ENCODE measurements at regions not wholly inside any gene's neighbourhood (a gene's known extent, or its start where the extent isn't known, plus 50 kb on each side); places are given as distances from the start of the nearest gene placed in this dataset.
"Not testable (repeated sequence)": the region's sequence is repeated elsewhere in the genome, so short reads cannot be mapped to it uniquely, and the experiment has no call there.

GRCh38 chr7:124247691-124248090 is 214.8 kb upstream of the TMEM229A start:
- ChIA-PET POLR2A (no interaction called here), CTCF (no interaction called here)
- H3K4me3 Mint-ChIP-seq, result no peak overlapping the region

GRCh38 chr7:124246262-124246863 is 213.5 kb upstream of the TMEM229A start:
- Mint-ChIP-seq H3K4me1 (no peaks in the 10 kb centered on the region), H3K9me3 (no peaks in the 10 kb centered on the region), H3K4me3 (no peak overlapping the region), H3K36me3 (ENCODE audit: low read depth) (no peaks in the 10 kb centered on the region), H3K27ac (no peak overlapping the region), H3K27me3 (no peaks in the 10 kb centered on the region)
- no peak for DNase-seq
- ChIA-PET CTCF (no interaction called here), POLR2A (no interaction called here)

More at GRCh38 chr7:124247691-124248090, 214.8 kb upstream of the TMEM229A start:
- Mint-ChIP-seq H3K4me1 (no peaks in the 10 kb centered on the region), H3K27me3 (no peaks in the 10 kb centered on the region), H3K36me3 (ENCODE audit: low read depth) (no peaks in the 10 kb centered on the region), H3K27ac (no peak overlapping the region), H3K9me3 (no peaks in the 10 kb centered on the region)
- DNase-seq, result no peak

- H3K36me3 Mint-ChIP-seq (ENCODE audit: low read depth); H3K27ac Mint-ChIP-seq; CTCF ChIA-PET; H3K9me3 Mint-ChIP-seq; H3K4me3 Mint-ChIP-seq; POLR2A ChIA-PET; DNase-seq; H3K27me3 Mint-ChIP-seq; H3K4me1 Mint-ChIP-seq: not testable (repeated sequence)
These were observed 211.6 kb upstream of the TMEM229A start for GRCh38 chr7:124244469-124244868.

- H3K9me3 Mint-ChIP-seq, result peaks cover 16% of the 10 kb centered on the region
- H3K27me3 Mint-ChIP-seq, result no peaks in the 10 kb centered on the region
- no peaks in the 10 kb centered on the region for H3K36me3 Mint-ChIP-seq (ENCODE audit: low read depth)
- ChIA-PET POLR2A (no interaction called here), CTCF (no interaction called here)
- no peaks in the 10 kb centered on the region for H3K4me1 Mint-ChIP-seq
- H3K27ac Mint-ChIP-seq, result no peak overlapping the region
- DNase-seq, result no peak
- no peak overlapping the region for H3K4me3 Mint-ChIP-seq
These were observed 186.8 kb upstream of the TMEM229A start for GRCh38 chr7:124219681-124220080.

- Mint-ChIP-seq H3K27me3 (no peaks in the 10 kb centered on the region), H3K36me3 (ENCODE audit: low read depth) (no peaks in the 10 kb centered on the region), H3K27ac (no peak overlapping the region), H3K4me3 (no peak overlapping the region), H3K9me3 (peaks cover 3% of the 10 kb centered on the region), H3K4me1 (no peaks in the 10 kb centered on the region)
- ChIA-PET POLR2A (no interaction called here), CTCF (no interaction called here)
- no peak for DNase-seq
These were observed 175.8 kb upstream of the TMEM229A start for GRCh38 chr7:124208642-124209041.

- Mint-ChIP-seq H3K27ac (no peak overlapping the region), H3K4me1 (no peaks in the 10 kb centered on the region), H3K36me3 (ENCODE audit: low read depth) (no peaks in the 10 kb centered on the region), H3K4me3 (no peak overlapping the region), H3K9me3 (peaks cover 3% of the 10 kb centered on the region), H3K27me3 (no peaks in the 10 kb centered on the region)
- no peak for DNase-seq
- ChIA-PET POLR2A (no interaction called here), CTCF (no interaction called here)
These were observed 175.3 kb upstream of the TMEM229A start for GRCh38 chr7:124208173-124208572.

- Mint-ChIP-seq H3K27me3 (no peaks in the 10 kb centered on the region), H3K9me3 (peaks cover 3% of the 10 kb centered on the region), H3K36me3 (ENCODE audit: low read depth) (no peaks in the 10 kb centered on the region), H3K4me3 (no peak overlapping the region), H3K4me1 (no peaks in the 10 kb centered on the region), H3K27ac (no peak overlapping the region)
- CTCF ChIA-PET, result no interaction called here
- no peak for DNase-seq
- POLR2A ChIA-PET, result no interaction called here
These were observed 172.7 kb upstream of the TMEM229A start for GRCh38 chr7:124205526-124205925.

- Mint-ChIP-seq H3K9me3 (peaks cover 2% of the 10 kb centered on the region), H3K27ac (no peak overlapping the region), H3K36me3 (ENCODE audit: low read depth) (no peaks in the 10 kb centered on the region), H3K4me3 (no peak overlapping the region), H3K4me1 (no peaks in the 10 kb centered on the region), H3K27me3 (no peaks in the 10 kb centered on the region)
- DNase-seq, result no peak
- ChIA-PET POLR2A (no interaction called here), CTCF (no interaction called here)
These were observed 169.7 kb upstream of the TMEM229A start for GRCh38 chr7:124202546-124202945.

- ChIA-PET POLR2A (no interaction called here), CTCF (no interaction called here)
- DNase-seq, result no peak
- no peak overlapping the region for H3K27ac Mint-ChIP-seq
- no peak overlapping the region for H3K4me3 Mint-ChIP-seq
- no peaks in the 10 kb centered on the region for H3K9me3 Mint-ChIP-seq
- H3K27me3 Mint-ChIP-seq, result no peaks in the 10 kb centered on the region
- no peaks in the 10 kb centered on the region for H3K36me3 Mint-ChIP-seq (ENCODE audit: low read depth)
- no peaks in the 10 kb centered on the region for H3K4me1 Mint-ChIP-seq
These were observed 169.0 kb upstream of the TMEM229A start for GRCh38 chr7:124201768-124202349.

GRCh38 chr7:124196519-124196918 is 163.7 kb upstream of the TMEM229A start:
- DNase-seq, result no peak
- H3K4me1 Mint-ChIP-seq, result no peaks in the 10 kb centered on the region
- no peak overlapping the region for H3K27ac Mint-ChIP-seq
- H3K4me3 Mint-ChIP-seq, result no peak overlapping the region
- H3K9me3 Mint-ChIP-seq, result no peaks in the 10 kb centered on the region
- H3K36me3 Mint-ChIP-seq (ENCODE audit: low read depth), result no peaks in the 10 kb centered on the region
- no peaks in the 10 kb centered on the region for H3K27me3 Mint-ChIP-seq
- CTCF ChIA-PET, result no interaction called here
- POLR2A ChIA-PET, result no interaction called here

GRCh38 chr7:124192885-124193284 is 160.0 kb upstream of the TMEM229A start:
- H3K27ac Mint-ChIP-seq, result no peak overlapping the region
- H3K36me3 Mint-ChIP-seq (ENCODE audit: low read depth), result no peaks in the 10 kb centered on the region
- no peaks in the 10 kb centered on the region for H3K4me1 Mint-ChIP-seq
- DNase-seq, result no peak
- H3K9me3 Mint-ChIP-seq, result peaks cover 5% of the 10 kb centered on the region
- H3K4me3 Mint-ChIP-seq, result no peak overlapping the region
- ChIA-PET CTCF (no interaction called here), POLR2A (no interaction called here)
- no peaks in the 10 kb centered on the region for H3K27me3 Mint-ChIP-seq

GRCh38 chr7:124191713-124192112 is 158.8 kb upstream of the TMEM229A start:
- no peaks in the 10 kb centered on the region for H3K4me1 Mint-ChIP-seq
- CTCF ChIA-PET, result no interaction called here
- H3K27me3 Mint-ChIP-seq, result no peaks in the 10 kb centered on the region
- H3K9me3 Mint-ChIP-seq, result peaks cover 5% of the 10 kb centered on the region
- no peak overlapping the region for H3K4me3 Mint-ChIP-seq
- H3K36me3 Mint-ChIP-seq (ENCODE audit: low read depth), result no peaks in the 10 kb centered on the region
- POLR2A ChIA-PET, result no interaction called here
- no peak for DNase-seq
- H3K27ac Mint-ChIP-seq, result no peak overlapping the region

- H3K36me3 Mint-ChIP-seq (ENCODE audit: low read depth), result no peaks in the 10 kb centered on the region
- CTCF ChIA-PET, result no interaction called here
- H3K9me3 Mint-ChIP-seq, result peaks cover 5% of the 10 kb centered on the region
- no peaks in the 10 kb centered on the region for H3K27me3 Mint-ChIP-seq
- H3K27ac Mint-ChIP-seq, result no peak overlapping the region
- H3K4me3 Mint-ChIP-seq, result no peak overlapping the region
- no peak for DNase-seq
- no peaks in the 10 kb centered on the region for H3K4me1 Mint-ChIP-seq
- POLR2A ChIA-PET, result no interaction called here
These were observed 158.2 kb upstream of the TMEM229A start for GRCh38 chr7:124191030-124191429.

GRCh38 chr7:124188576-124188975 is 155.7 kb upstream of the TMEM229A start:
- Mint-ChIP-seq H3K36me3 (ENCODE audit: low read depth) (no peaks in the 10 kb centered on the region), H3K27ac (no peak overlapping the region), H3K27me3 (no peaks in the 10 kb centered on the region), H3K4me1 (no peaks in the 10 kb centered on the region), H3K4me3 (no peak overlapping the region), H3K9me3 (peaks cover 5% of the 10 kb centered on the region)
- DNase-seq, result no peak
- ChIA-PET CTCF (no interaction called here), POLR2A (no interaction called here)
